GM19372 (cell line): ENCODE measurements at regions not wholly inside any gene's neighbourhood (a gene's known extent, or its start where the extent isn't known, plus 50 kb on each side); places are given as distances from the start of the nearest gene placed in this dataset.

Source experiments
- ATAC-seq: cut with Tn5 transposase; IDR thresholded peaks from one replicate; pipeline ENCODE4 v1.9.1; 2021; ENCODE audit warnings: mild to moderate bottlenecking, low read depth, moderate library complexity; ENCODE audit not compliant: unreplicated experiment

DNA sequence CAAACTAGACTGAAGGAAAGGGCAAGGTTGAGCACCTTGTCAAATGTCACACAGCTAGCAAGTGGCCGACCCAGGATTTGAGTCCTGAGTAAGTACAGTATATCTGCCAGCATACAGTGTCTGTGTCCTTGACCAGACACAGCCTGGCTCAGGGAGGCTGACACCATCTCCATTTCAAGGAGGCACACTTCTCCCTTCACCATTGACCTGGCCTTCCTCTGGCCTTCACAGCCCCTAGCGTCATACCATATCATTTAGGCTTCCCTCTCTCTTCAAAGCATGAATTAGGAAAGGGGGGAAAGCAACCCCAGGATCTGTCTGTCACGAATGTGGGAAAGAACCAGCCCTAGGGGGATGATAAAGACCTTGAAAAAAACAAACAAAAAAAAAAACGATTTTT lies 155.6 kb downstream of the PLPP3 start:
- no peak for ATAC-seq

DNA sequence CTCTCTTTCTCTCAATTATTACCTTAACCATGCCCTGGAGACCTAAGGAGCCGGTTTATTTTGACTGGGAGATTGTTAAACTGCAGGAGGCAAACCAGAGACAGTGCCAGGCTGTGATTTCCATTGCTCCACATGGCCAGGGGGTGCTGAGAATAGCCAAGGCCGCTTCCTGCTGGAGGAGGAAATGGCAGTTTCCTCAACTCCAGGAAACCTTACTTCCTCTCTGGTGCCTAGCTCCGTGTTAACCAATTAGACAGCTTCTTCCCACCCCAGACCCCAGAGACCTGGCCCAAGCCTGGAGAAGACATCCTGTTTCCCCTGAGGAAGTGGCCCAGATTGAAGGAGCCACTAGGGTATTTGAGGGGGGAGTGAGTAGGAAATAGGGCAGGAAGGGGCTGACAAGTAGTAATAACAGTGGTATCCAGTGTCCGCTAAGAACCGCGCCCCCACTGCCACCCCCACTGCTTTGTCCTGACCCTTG lies 161.2 kb downstream of the PLPP3 start:
- no peak for ATAC-seq

DNA sequence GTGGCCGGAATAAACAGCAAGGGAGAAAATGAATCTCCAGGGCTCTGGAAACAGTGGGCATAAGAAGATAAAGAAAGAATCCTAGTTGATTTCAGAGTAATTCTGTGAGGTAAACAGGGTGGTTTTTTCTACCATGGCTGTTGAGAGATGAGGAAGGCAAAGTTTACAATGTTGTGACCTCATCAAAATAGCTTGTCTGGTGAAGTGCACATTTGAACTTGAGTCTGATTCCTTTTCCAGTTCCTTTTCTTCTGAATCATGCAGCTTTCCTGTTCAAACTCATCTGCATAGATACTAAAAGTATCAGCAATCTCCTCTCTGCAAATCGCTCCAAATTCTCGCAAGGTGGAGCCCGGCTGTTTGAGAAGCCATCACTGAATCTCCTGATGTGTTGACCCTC lies 161.7 kb downstream of the PLPP3 start:
- no peak for ATAC-seq

DNA sequence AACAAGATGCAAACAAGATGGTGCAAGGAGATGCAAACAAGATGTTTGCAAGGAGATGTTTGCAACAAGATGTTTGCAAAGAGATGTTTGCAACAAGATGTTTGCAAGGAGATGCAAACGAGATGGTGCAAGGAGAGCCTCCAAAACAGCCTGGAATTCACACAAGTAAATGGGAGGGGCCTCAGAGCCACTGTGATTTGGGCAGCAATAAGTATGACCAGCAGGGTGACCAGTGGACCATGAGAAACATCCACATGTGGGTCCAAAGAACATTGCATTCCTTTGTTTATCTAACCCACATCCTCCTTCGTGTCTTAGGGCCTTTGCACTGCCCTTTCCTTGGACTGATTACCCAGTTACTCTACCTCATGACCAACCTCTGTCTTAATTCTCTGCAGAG lies 162.9 kb downstream of the PLPP3 start:
- no peak for ATAC-seq

DNA sequence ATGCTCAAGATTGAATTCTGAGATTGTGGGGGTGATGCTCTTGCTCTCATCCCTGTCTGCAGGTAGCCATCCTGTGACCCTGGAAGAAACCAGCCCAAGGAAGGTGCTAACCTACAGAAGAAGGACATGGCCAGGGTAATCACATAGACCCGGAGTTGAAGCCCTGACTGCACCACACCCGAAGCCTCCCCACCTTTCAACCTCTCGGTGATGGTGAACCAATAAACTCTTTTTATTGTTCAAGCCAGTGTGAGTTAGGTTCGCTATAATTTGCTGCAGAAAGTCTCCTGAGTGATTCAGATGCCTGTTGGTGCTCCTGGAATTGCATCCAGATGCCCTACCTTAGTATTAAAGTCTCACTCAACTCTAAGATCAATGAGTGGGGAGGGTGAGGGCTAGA lies 163.6 kb downstream of the PLPP3 start:
- no peak for ATAC-seq

DNA sequence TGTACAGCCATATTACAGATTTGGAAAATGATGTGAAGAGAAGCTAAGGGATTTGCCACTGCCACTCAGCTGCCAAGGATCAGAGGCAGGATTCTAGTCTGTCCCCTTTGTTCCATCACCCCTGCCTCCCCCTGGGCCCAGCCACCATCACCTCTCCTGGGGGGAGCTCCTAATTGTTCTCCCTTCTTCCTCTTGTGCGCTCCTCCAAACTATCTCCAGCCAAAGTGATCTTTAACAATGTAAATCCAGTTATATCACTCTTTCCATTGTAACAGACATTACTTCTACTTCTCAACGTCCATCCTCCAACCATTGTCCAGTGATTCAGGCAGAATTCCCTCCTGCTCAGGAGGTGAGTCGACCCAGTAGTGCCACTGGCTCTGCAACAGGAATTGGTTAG lies 164.1 kb downstream of the PLPP3 start:
- no peak for ATAC-seq

DNA sequence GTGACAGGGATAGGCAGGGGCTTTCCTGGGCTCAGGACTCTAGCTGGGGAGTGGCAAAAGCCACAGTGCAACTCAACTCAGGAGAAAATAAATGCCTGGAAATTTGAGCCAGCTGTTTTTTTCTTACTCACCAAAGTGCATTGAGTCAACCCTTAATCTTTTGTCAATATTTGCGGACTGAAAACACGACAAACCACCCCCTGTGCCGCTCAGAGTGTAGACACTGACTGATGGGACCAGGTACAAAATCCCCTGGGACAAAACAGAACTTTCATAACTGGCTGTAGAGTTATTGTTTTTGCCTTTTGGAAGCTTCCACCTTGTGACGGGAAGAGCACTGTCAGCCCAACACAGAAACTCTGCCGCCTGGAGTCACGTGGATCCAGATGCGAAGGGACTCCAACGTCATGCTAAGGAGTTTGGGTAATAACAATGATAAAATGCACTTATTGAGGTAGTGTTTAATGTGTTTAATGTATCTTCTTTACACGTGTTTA lies 164.6 kb downstream of the PLPP3 start:
- ATAC-seq: no peak

GRCh38 chr1:56413671-56414199 lies 165.6 kb downstream of the PLPP3 start:
- ATAC-seq: no peak

- ATAC-seq: no peak
These were observed 167.7 kb downstream of the PLPP3 start for GRCh38 chr1:56411484-56412180.

GRCh38 chr1:56411021-56411420 lies 168.3 kb downstream of the PLPP3 start:
- no peak for ATAC-seq

DNA sequence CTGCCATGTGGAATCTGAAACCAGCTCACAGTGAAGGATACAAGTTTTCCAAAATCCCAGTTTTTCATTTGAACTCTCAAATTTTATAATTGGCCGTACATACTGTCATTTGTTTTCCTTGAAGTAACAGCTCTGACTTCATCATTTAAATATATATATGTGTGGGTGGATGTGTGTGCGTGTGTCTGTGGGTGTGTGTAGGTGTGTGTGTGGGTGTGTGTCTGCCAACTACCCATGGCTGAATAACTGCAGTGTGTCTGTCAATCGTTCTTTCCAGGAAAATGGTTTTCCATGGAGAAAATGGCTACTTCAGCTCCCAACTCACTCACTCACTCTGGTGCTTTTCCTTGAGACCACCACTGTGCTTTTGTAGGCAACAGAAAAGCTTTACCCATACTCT lies 169.0 kb downstream of the PLPP3 start:
- ATAC-seq: no peak

GRCh38 chr1:56409112-56409691 lies 170.2 kb downstream of the PLPP3 start:
- no peak for ATAC-seq

DNA sequence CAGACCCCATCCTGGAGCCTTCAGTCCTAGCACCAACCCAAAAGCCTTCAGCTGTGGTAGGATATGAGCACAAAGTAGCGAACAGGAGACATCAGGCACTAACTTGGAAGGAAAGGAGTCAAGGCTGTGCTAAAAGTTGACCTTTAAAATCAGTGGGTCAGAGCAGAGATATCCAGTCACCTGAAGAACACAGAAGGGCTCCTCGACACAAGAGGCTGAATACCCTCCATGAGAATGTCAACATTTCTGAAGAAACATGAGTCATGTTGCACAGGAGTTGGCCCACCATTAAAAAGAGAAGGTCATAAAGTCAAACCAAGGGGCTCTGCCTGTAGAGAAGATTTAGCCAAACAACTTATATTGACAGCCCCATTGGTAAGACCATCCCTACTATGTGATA lies 172.5 kb downstream of the PLPP3 start:
- no peak for ATAC-seq

DNA sequence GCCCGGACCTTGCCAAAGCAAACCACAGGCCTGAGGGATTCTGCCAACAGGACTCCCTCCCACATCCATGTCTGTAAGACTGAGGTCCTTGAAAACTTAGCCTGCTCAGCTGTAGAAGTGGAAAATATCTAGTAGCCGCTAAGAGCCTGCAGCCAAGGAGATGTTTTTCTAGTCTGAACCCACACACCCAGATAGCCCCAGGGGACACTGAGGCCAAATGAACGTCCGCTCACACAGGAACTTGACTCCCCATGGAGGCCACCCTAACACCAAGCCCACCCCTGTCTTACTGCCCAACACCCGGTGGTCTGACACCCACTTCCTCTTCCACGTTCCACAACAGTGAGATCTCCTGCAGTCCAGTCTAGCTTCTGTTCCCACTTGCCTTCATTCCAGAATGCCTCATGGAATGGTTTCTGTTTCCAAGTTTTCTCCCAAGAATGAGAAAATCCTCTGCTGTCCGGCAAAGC lies 174.8 kb downstream of the PLPP3 start:
- ATAC-seq: no peak

DNA sequence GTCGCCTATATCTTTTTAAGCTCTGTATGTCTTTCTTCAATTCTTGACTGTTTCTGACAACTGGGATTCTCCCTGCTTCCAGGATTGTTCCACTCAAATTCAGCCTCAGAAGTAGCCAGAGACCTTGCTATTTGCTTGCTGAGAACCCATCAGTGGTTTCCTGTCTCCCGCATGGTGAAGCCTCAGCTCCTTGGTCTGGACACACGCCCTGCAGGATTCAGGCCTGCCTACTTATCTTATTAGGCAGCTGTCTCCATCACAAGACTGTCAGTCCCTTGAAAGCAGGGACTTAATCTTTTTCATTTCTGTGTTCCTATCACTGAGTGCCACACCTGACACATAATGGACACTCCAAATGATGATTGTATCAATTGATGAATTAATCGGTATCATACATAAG lies 175.3 kb downstream of the PLPP3 start:
- ATAC-seq: no peak

GRCh38 chr1:56403321-56403720 lies 176.0 kb downstream of the PLPP3 start:
- no peak for ATAC-seq

DNA sequence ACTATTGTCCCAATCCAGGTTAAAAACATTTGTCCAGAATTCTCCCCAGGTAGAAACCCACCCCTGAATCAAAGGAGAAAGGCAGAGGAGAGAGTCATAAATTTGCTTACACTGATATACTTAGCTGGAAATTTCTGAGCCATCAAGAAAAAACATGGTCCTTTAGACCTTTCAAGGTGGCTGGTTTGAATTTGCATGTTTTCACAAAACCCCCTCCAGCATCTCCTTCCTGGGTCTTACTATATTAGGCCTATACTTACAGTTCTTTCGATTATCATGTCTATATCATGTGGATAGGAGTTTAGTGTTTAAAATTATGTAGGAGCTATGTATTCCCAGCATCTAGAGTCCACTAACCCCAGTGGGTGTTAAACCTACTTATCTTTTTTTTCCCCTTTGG lies 178.2 kb downstream of the PLPP3 start:
- ATAC-seq: no peak

GRCh38 chr1:56400526-56400925 lies 178.8 kb downstream of the PLPP3 start:
- no peak for ATAC-seq

DNA sequence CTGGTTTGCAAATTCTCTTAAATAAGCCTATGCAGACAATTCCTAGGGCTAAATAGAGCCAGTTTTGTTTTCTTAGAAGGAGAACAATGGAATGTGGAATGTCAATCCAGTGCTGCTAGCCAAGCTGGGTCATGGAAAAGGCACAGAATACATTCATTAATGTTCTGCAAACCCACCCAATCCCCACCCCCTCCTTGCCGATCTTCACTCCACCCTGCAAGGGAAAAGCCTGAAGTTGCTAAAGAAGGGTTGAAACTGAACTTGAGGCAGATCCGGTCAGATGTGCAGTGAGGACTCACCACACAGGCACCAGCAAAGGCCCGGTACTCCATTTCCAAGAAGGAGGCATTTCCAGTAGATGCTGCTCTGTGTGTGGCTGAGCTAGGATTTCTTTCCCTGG lies 179.6 kb downstream of the PLPP3 start:
- ATAC-seq: no peak

- no peak for ATAC-seq
These were observed 180.0 kb downstream of the PLPP3 start for GRCh38 chr1:56399326-56399725.

- no peak for ATAC-seq
These were observed 181.5 kb downstream of the PLPP3 start for GRCh38 chr1:56397811-56398231.

GRCh38 chr1:56397409-56397808 lies 182.0 kb downstream of the PLPP3 start:
- no peak for ATAC-seq
